ENCODE measurements at regions not wholly inside any gene's neighbourhood (a gene's known extent, or its start where the extent isn't known, plus 50 kb on each side); places are given as distances from the start of the nearest gene placed in this dataset.

DNA sequence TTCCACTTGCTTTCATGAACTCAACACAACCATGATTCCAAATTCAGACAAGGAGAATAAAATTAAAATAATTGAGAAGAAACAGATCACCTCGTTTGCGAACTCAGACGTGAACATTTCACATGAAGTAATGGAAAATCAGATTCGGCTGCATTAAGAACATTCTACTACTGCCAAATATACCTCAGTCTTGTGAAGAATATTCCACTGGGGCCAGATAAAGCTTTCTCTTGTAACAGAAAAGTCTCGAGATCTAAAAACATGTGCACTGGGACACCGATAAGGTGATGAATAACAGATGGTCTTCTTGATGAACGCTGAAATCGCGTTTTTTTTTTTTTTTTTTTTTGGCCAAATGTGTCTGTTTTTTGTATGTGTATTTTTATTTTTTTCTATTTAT lies 761.1 kb downstream of the BRD1 start:
- H3K9ac ChIP-seq (ENCODE audit: low read length): no peak overlapping the region
- H3K27me3 ChIP-seq (ENCODE audit: insufficient read depth, low read length): peaks cover 59% of the 10 kb centered on the region
- no peak for ATAC-seq
- TF ChIP-seq SRF (IDR thresholded peaks at IDR 0.05; ENCODE audit: low read depth) (no peak), YY1 (IDR thresholded peaks at IDR 0.05; ENCODE audit: extremely low read depth, insufficient replicate concordance, low read depth, low read length) (no peak), SIN3A (IDR thresholded peaks at IDR 0.05; ENCODE audit: low read depth) (no peak), ZFX (IDR thresholded peaks at IDR 0.05) (no peak), ZNF274 (IDR thresholded peaks at IDR 0.05; ENCODE audit: low read depth, low read length) (no peak), ELF1 (IDR thresholded peaks at IDR 0.05; ENCODE audit: borderline replicate concordance, low read depth) (no peak), CBX3 (IDR thresholded peaks at IDR 0.05; ENCODE audit: low read depth) (no peak), FOSL1 (IDR thresholded peaks at IDR 0.05; ENCODE audit: low read depth) (no peak), EGR1 (IDR thresholded peaks at IDR 0.05; ENCODE audit: low read depth) (no peak), POLR2AphosphoS5 (IDR thresholded peaks at IDR 0.05; ENCODE audit: low read depth, low read length) (no peak), EZH2 (IDR thresholded peaks at IDR 0.05) (no peak), CEBPB (IDR thresholded peaks at IDR 0.05; ENCODE audit: low read depth) (no peak), TCF7L2 (IDR thresholded peaks at IDR 0.05; ENCODE audit: borderline replicate concordance, extremely low read depth, insufficient read depth, insufficient read length) (no peak), POLR2A (IDR thresholded peaks at IDR 0.05; ENCODE audit: borderline replicate concordance, extremely low read depth, insufficient read depth, insufficient read length) (no peak), RAD21 (IDR thresholded peaks at IDR 0.05; ENCODE audit: low read depth) (no peak), JUND (IDR thresholded peaks at IDR 0.05) (no peak), SP1 (IDR thresholded peaks at IDR 0.05; ENCODE audit: low read depth) (no peak)
- TF ChIP-seq, protein P1, sequence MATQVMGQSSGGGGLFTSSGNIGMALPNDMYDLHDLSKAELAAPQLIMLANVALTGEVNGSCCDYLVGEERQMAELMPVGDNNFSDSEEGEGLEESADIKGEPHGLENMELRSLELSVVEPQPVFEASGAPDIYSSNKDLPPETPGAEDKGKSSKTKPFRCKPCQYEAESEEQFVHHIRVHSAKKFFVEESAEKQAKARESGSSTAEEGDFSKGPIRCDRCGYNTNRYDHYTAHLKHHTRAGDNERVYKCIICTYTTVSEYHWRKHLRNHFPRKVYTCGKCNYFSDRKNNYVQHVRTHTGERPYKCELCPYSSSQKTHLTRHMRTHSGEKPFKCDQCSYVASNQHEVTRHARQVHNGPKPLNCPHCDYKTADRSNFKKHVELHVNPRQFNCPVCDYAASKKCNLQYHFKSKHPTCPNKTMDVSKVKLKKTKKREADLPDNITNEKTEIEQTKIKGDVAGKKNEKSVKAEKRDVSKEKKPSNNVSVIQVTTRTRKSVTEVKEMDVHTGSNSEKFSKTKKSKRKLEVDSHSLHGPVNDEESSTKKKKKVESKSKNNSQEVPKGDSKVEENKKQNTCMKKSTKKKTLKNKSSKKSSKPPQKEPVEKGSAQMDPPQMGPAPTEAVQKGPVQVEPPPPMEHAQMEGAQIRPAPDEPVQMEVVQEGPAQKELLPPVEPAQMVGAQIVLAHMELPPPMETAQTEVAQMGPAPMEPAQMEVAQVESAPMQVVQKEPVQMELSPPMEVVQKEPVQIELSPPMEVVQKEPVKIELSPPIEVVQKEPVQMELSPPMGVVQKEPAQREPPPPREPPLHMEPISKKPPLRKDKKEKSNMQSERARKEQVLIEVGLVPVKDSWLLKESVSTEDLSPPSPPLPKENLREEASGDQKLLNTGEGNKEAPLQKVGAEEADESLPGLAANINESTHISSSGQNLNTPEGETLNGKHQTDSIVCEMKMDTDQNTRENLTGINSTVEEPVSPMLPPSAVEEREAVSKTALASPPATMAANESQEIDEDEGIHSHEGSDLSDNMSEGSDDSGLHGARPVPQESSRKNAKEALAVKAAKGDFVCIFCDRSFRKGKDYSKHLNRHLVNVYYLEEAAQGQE (IDR thresholded peaks at IDR 0.05; ENCODE audit: low read depth): no peak
- TF ChIP-seq, protein P2, sequence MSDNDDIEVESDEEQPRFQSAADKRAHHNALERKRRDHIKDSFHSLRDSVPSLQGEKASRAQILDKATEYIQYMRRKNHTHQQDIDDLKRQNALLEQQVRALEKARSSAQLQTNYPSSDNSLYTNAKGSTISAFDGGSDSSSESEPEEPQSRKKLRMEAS (IDR thresholded peaks at IDR 0.05): no peak
- no peaks in the 10 kb centered on the region for H3K9me3 ChIP-seq (ENCODE audit: control insufficient read depth in 1 of 2, insufficient read depth in 1 of 2, low read depth in 1 of 2, low read length in 2 of 2)
- no TSS peak for BruUV-seq (replicated peaks)
- no peaks in the 10 kb centered on the region for H3K4me1 ChIP-seq (ENCODE audit: control insufficient read depth in 1 of 2, insufficient read depth in 2 of 2, low read length in 2 of 2)
- DNase-seq (ENCODE audit: low read depth, low spot score): no peak
- no peak overlapping the region for H2AFZ ChIP-seq (ENCODE audit: low read depth, low read length, poor library complexity, severe bottlenecking)
- no peaks in the 10 kb centered on the region for H3K36me3 ChIP-seq (ENCODE audit: control insufficient read depth in 1 of 2, insufficient read depth in 2 of 2, low read length in 2 of 2)
- no peaks in the 10 kb centered on the region for H3K9me2 ChIP-seq (ENCODE audit: insufficient read depth)
- no peaks in the 10 kb centered on the region for H4K20me1 ChIP-seq (ENCODE audit: insufficient read depth)
- intact Hi-C loops (cut with micrococcal nuclease): no loop called here
- no peak overlapping the region for H3K27ac ChIP-seq (ENCODE audit: low read depth, low read length)
- no peak overlapping the region for H3K4me2 ChIP-seq (ENCODE audit: low read length)
- POLR2A ChIA-PET: no interaction called here
- CTCF ChIA-PET: no interaction called here
- H3K79me2 ChIP-seq (ENCODE audit: insufficient read depth, low read length): no peaks in the 10 kb centered on the region
- no peak overlapping the region for H3K4me3 ChIP-seq (replicated peaks in 1 of 2; ENCODE audit: low read depth in 1 of 2, low read length in 2 of 2)
- RAD21 ChIA-PET (ENCODE audit: low non-redundant PET in 1 of 2, low total read pairs in 2 of 2, uncharacterized antibody in 2 of 2, unreplicated experiment in 2 of 2): no interaction called here
